SK-N-SH treated with all-trans-retinoic acid at 6 μM for 48 hours (cell line): ENCODE measurements at regions not wholly inside any gene's neighbourhood (a gene's known extent, or its start where the extent isn't known, plus 50 kb on each side); places are given as distances from the start of the nearest gene placed in this dataset.

Experiments used
- ATAC-seq: fragments of 200-7000 bp; cut with Tn5 transposase; 3 replicates; pipeline ENCODE4 v1.9.1; 2020; ENCODE audit warnings: mild to moderate bottlenecking, moderate library complexity
- ARNTL ChIP-seq: fragments of 450-650 bp; formaldehyde crosslinking; IDR thresholded peaks from 2 replicates; pipeline ENCODE4 v1.5.0; 2020; ENCODE audit warnings: low read depth, mild to moderate bottlenecking, moderate library complexity, borderline replicate concordance
- BACH2 ChIP-seq: fragments of 250-450 bp; sonication (Bioruptor Pico); IDR thresholded peaks from 2 replicates; pipeline ENCODE4 v1.9.0; 2021; ENCODE audit warnings: mild to moderate bottlenecking, borderline replicate concordance
- CREB5 ChIP-seq: fragments of 250-450 bp; sonication (Bioruptor Pico); IDR thresholded peaks from 2 replicates; pipeline ENCODE4 v1.5.1; 2020; ENCODE audit warnings: low read depth, mild to moderate bottlenecking, moderate library complexity
- CSDC2 ChIP-seq: fragments of 250-450 bp; sonication (Bioruptor Pico); IDR thresholded peaks from 2 replicates; pipeline ENCODE4 v1.5.0; 2020; ENCODE audit warnings: mild to moderate bottlenecking, moderate library complexity
- CSRNP3 ChIP-seq: fragments of 250-450 bp; sonication (Bioruptor Pico); IDR thresholded peaks from 2 replicates; pipeline ENCODE4 v1.5.1; 2021; ENCODE audit warnings: mild to moderate bottlenecking, moderate library complexity
- ESRRG ChIP-seq: fragments of 250-450 bp; sonication (Bioruptor Pico); IDR thresholded peaks from 2 replicates; pipeline ENCODE4 v1.6.1; 2021; ENCODE audit warnings: mild to moderate bottlenecking
- GLIS3 ChIP-seq: fragments of 250-450 bp; sonication (Bioruptor Pico); IDR thresholded peaks from 2 replicates; pipeline ENCODE4 v1.5.0; 2020; ENCODE audit warnings: mild to moderate bottlenecking, moderate library complexity
- ISL1 ChIP-seq: fragments of 250-450 bp; sonication (Bioruptor Pico); IDR thresholded peaks from 2 replicates; pipeline ENCODE4 v2.1.2; 2022; ENCODE audit warnings: mild to moderate bottlenecking, moderate library complexity
- OSR1 ChIP-seq: fragments of 250-450 bp; sonication (Bioruptor Pico); IDR thresholded peaks from 2 replicates; pipeline ENCODE4 v1.8.0; 2022; ENCODE audit warnings: moderate library complexity, mild to moderate bottlenecking, inconsistent platforms
- POU6F1 ChIP-seq: fragments of 250-450 bp; sonication (Bioruptor Pico); IDR thresholded peaks from 2 replicates; pipeline ENCODE4 v1.8.0; 2021; ENCODE audit warnings: low read depth, mild to moderate bottlenecking, moderate library complexity, borderline replicate concordance
- PPARA ChIP-seq: fragments of 250-450 bp; sonication (Bioruptor Pico); IDR thresholded peaks from 2 replicates; pipeline ENCODE4 v1.5.0; 2020; ENCODE audit warnings: mild to moderate bottlenecking, borderline replicate concordance
- RARB ChIP-seq: fragments of 250-450 bp; sonication (Bioruptor Pico); IDR thresholded peaks from 2 replicates; pipeline ENCODE4 v1.8.0; 2021; ENCODE audit warnings: mild to moderate bottlenecking, moderate library complexity
- SNAI2 ChIP-seq: fragments of 250-450 bp; sonication (Bioruptor Pico); IDR thresholded peaks from 2 replicates; pipeline ENCODE4 v1.5.0; 2020; ENCODE audit warnings: mild to moderate bottlenecking, moderate library complexity
- TCF4 ChIP-seq: fragments of 250-450 bp; sonication (Bioruptor Pico); IDR thresholded peaks from 2 replicates; pipeline ENCODE4 v1.8.0; 2021; ENCODE audit warnings: mild to moderate bottlenecking, moderate library complexity, borderline replicate concordance
- TOX ChIP-seq: fragments of 250-450 bp; sonication (Bioruptor Pico); IDR thresholded peaks from 2 replicates; pipeline ENCODE4 v1.8.0; 2021; ENCODE audit warnings: mild to moderate bottlenecking, moderate library complexity, borderline replicate concordance
- ZFP3 ChIP-seq: fragments of 250-450 bp; sonication (Bioruptor Pico); IDR thresholded peaks from 2 replicates; pipeline ENCODE4 v1.5.0; 2020; ENCODE audit warnings: mild to moderate bottlenecking, moderate library complexity
- ZFP30 ChIP-seq: fragments of 450-650 bp; formaldehyde crosslinking; IDR thresholded peaks from 2 replicates; pipeline ENCODE4 v1.5.0; 2022; ENCODE audit warnings: mild to moderate bottlenecking, moderate library complexity
- ZNF565 ChIP-seq: fragments of 450-650 bp; formaldehyde crosslinking; conservative IDR thresholded peaks from 2 replicates; pipeline ENCODE4 v1.5.0; 2020; ENCODE audit warnings: low read depth, mild to moderate bottlenecking, moderate library complexity
- ZNF70 ChIP-seq: fragments of 450-650 bp; formaldehyde crosslinking; IDR thresholded peaks from 2 replicates; pipeline ENCODE4 v1.5.0; 2020; ENCODE audit warnings: mild to moderate bottlenecking, moderate library complexity
- ZNF8 ChIP-seq: fragments of 450-650 bp; formaldehyde crosslinking; IDR thresholded peaks from 2 replicates; pipeline ENCODE4 v1.5.0; 2020; ENCODE audit warnings: mild to moderate bottlenecking, moderate library complexity
- TF ChIP-seq, protein P1 (sequence below): fragments of 250-450 bp; sonication (Bioruptor Pico); IDR thresholded peaks from 2 replicates; pipeline ENCODE4 v1.5.0; 2020; ENCODE audit warnings: mild to moderate bottlenecking, moderate library complexity

- TF ChIP-seq PPARA (no peak), ZFP30 (CRISPR knock-in tag) (no peak), ARNTL (CRISPR knock-in tag) (no peak), SNAI2 (CRISPR knock-in tag) (no peak), RARB (no peak)
- TF ChIP-seq, all 23 proteins: peak for 0
Observed at GRCh38 chr9:11318946-11319345, 706.1 kb upstream of the PTPRD start (continued).

DNA sequence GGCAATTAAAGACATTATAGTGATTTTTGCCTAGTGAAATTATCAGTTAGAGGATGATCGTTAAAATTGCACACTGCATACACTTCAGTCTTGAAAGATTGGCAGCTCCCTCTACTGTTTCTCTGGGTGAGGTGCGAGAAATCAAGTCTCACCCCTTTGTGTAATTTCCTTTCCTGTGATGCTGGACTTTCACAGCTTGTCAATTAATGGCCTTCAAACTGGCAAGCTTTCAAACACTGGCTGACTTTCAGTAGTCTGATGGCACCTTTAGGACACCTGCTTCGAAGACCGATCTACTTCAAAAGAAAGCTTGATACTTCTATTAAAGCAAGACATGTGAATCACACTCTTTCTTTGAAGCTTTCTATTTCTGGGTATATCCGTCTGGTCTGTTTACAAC, 706.7 kb upstream of the PTPRD start:
- ATAC-seq, result peak; percentile 66; the same call in 2 of the 3 replicates
- TF ChIP-seq ZNF70 (CRISPR knock-in tag), result no peak
- no peak for TF ChIP-seq ZFP3
- no peak for TF ChIP-seq PPARA
- TF ChIP-seq CREB5 (CRISPR knock-in tag), result no peak

DNA sequence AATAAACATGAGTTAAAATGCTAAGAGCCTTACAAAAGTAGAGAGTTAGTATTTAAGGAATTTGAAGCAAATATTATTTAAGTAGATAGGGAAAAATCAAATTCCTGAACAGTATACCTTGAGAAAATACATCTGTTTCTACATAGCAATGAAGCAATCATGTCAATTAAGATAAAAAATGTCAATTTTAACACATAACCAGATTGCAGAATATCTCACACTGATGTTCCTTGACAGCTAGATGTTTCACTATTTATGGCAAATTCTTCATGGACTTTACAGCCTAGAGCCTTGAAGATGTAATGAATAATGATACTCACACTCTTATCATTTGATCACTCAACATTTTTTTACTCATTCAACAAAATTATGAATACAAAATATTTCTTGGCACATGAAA, 708.2 kb upstream of the PTPRD start:
- no peak for TF ChIP-seq ZNF70 (CRISPR knock-in tag)
- TF ChIP-seq SNAI2 (CRISPR knock-in tag), result no peak
- TF ChIP-seq ZFP3, result no peak
- no peak for TF ChIP-seq PPARA
- no peak for TF ChIP-seq ZFP30 (CRISPR knock-in tag)
- no peak for TF ChIP-seq ZNF565 (CRISPR knock-in tag)
- TF ChIP-seq POU6F1 (CRISPR knock-in tag), result no peak
- no peak for TF ChIP-seq CSDC2 (CRISPR knock-in tag)
- TF ChIP-seq OSR1, result no peak
- TF ChIP-seq ISL1, result no peak
- no peak for TF ChIP-seq TCF4 (CRISPR knock-in tag)
- no peak for TF ChIP-seq CREB5 (CRISPR knock-in tag)
- no peak for TF ChIP-seq CSRNP3 (CRISPR knock-in tag)
- TF ChIP-seq GLIS3, result no peak
- no peak for TF ChIP-seq ESRRG (CRISPR knock-in tag)
- no peak for ATAC-seq

GRCh38 chr9:11323457-11323856, 710.7 kb upstream of the PTPRD start:
- no peak for ATAC-seq
- TF ChIP-seq PPARA (no peak), ZNF8 (CRISPR knock-in tag) (no peak), ZNF70 (CRISPR knock-in tag) (no peak), SNAI2 (CRISPR knock-in tag) (no peak), ARNTL (CRISPR knock-in tag) (no peak), POU6F1 (CRISPR knock-in tag) (no peak), BACH2 (no peak), CSRNP3 (CRISPR knock-in tag) (no peak), ZNF565 (CRISPR knock-in tag) (no peak), TOX (no peak), GLIS3 (no peak)
- TF ChIP-seq, protein P1, sequence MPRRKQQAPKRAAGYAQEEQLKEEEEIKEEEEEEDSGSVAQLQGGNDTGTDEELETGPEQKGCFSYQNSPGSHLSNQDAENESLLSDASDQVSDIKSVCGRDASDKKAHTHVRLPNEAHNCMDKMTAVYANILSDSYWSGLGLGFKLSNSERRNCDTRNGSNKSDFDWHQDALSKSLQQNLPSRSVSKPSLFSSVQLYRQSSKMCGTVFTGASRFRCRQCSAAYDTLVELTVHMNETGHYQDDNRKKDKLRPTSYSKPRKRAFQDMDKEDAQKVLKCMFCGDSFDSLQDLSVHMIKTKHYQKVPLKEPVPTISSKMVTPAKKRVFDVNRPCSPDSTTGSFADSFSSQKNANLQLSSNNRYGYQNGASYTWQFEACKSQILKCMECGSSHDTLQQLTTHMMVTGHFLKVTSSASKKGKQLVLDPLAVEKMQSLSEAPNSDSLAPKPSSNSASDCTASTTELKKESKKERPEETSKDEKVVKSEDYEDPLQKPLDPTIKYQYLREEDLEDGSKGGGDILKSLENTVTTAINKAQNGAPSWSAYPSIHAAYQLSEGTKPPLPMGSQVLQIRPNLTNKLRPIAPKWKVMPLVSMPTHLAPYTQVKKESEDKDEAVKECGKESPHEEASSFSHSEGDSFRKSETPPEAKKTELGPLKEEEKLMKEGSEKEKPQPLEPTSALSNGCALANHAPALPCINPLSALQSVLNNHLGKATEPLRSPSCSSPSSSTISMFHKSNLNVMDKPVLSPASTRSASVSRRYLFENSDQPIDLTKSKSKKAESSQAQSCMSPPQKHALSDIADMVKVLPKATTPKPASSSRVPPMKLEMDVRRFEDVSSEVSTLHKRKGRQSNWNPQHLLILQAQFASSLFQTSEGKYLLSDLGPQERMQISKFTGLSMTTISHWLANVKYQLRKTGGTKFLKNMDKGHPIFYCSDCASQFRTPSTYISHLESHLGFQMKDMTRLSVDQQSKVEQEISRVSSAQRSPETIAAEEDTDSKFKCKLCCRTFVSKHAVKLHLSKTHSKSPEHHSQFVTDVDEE (CRISPR knock-in tag), result no peak
